ENCODE measurements at regions not wholly inside any gene's neighbourhood (a gene's known extent, or its start where the extent isn't known, plus 50 kb on each side); places are given as distances from the start of the nearest gene placed in this dataset.

DNA sequence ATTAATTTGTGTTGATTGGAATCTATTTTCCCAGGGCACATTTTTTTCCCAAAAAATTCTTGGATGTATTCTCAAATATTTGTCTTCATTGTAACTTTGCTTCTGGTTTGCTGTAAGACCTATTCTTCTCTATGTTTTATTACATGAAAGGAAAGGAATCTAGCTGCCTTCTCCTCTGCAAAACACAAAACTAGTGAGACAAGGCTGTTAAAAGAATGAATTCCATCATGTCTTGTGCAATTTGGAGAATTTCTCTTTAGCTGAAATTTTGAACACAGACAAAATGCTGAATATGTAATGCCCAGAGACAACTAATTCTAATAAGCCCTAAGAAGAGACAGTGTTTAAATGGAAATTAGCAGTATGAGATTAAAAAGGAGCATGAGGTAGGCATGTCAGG, 275.9 kb downstream of the CDH20 start:
- Mint-ChIP-seq H3K36me3 (no peaks in the 10 kb centered on the region), H3K27ac (no peak overlapping the region), H3K9me3 (no peaks in the 10 kb centered on the region)
- DNase-seq (ENCODE audit: low spot score in 2 of 2) (no peak), ATAC-seq (no peak)

DNA sequence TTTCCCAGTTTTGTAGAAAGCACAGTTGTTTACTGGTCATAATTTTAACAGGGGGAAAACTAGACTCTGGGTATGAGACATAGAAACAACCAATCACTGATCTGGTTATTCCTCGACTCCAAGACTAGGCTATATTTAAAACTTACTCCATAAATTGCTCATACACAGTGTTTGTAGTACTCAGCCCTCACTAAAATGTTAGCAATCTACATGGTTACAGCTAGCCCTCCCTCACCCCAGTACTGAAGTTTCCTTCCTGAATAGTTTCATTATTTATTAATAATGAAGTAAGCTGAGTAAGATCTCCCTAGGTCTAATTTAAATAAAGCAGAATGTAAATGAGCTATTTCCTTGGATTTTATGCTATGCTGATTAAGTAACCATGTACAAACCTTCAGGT, 275.1 kb downstream of the CDH20 start:
- DNase-seq (ENCODE audit: low spot score in 2 of 2), result no peak
- Mint-ChIP-seq H3K36me3 (no peaks in the 10 kb centered on the region), H3K9me3 (no peaks in the 10 kb centered on the region), H3K27ac (no peak overlapping the region)
- ATAC-seq, result no peak

DNA sequence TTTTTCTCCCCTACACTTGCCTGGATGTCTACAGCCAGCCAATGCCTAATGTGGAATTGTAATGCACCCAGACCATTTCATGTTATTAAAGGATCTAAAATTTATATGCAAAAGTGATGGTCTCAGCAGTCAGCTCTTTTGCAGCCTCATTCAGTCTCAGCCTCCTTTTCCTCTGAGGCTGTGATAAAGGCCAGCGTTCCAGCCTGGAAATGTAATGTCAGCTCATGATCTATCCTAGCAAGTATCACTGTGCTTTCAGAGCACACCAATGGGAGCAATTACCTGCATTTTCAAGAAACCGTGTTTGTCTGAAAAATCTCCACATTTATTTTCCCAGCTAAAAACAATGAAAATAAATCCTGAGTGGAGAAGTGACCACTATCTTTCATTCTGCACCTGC, 274.6 kb downstream of the CDH20 start:
- Mint-ChIP-seq H3K27ac (no peak overlapping the region), H3K36me3 (no peaks in the 10 kb centered on the region), H3K9me3 (no peaks in the 10 kb centered on the region)
- ATAC-seq (no peak), DNase-seq (ENCODE audit: low spot score in 2 of 2) (no peak)

DNA sequence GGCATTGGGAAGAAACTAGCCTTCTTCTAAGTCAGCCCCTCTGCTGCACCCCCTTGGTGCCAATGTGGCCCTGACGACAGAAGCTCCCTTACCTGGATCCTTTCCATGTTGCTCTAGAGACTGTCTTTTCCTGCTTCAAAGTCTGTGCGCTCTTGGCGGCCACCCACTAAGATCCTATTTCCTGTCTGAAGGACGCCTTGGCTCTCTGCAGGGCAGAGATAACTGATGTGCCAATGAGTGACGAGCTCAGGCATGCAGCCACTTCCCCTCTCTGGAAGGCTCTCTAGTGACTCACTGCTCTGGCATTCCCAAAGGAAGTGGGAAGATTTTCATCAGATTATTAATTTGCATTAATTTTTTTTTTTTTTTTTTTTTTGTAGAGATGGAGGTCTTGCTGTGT, 273.5 kb downstream of the CDH20 start:
- Mint-ChIP-seq H3K27ac (no peak overlapping the region), H3K36me3 (no peaks in the 10 kb centered on the region), H3K9me3 (no peaks in the 10 kb centered on the region)
- DNase-seq (ENCODE audit: low spot score in 2 of 2) (no peak), ATAC-seq (no peak)

DNA sequence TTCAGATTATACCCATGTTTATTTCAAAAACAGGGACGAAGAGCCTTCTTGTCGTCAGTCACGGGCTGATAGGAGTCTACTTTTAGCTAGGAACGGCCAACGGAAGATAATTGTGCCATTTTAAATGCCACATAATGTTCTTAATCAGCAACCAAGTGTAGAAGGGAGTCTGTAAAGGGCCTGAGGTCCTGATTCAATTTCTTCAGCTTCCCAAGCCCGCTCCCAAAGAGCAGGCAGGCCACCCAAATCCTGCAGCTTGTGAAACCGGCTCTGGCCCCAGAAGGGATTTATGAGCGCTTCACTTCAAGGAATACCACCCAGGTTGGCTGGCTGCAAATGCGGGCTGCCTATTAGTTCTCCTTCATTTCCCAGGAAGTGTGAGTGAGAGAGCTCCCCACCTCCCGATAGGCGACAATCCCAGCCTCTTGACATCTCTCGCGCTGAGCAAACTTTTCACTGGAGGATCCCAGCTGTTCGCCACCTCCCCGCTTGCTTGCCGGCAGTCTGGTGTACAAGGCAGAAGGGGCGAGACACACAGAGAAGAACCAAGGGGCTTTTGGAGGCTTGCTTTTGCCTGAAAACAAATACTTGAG, 272.9 kb downstream of the CDH20 start:
- no peaks in the 10 kb centered on the region for H3K36me3 Mint-ChIP-seq
- H3K27ac Mint-ChIP-seq, result no peak overlapping the region
- no peaks in the 10 kb centered on the region for H3K9me3 Mint-ChIP-seq
- no peak for ATAC-seq
- no peak for DNase-seq (ENCODE audit: low spot score in 2 of 2)

DNA sequence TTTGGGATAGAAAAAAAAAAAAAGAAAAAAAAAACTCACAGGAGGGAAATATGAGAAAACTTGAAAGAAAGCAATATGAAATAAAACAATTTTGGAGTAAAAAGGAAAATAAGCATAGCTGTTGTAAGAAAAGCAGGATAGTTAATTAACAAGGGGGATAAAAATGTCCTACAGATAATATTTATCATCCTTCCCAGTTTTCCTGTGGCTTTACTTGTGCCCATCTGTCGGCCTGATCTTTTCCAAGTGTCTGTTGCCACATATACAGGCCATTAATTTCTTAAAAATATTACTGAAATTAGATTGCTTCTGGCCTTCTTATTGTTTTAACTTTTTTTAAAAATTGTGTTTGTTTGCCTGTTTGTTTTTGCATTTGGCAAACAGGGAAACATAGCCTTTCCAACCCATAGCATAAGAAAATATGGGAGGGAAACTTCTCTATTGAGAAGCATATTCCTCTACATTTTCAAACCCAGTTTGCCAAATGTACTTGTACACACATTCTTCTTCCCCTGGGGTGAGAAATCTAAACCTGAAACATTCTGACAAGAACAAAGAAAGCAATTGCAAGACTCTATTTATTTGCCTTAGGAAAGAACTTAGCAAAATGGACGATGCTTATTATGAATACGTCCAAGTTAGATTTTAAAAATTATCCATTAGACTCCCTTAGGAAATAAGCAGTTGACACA, 272.3 kb downstream of the CDH20 start:
- Mint-ChIP-seq H3K27ac (no peak overlapping the region), H3K36me3 (no peaks in the 10 kb centered on the region), H3K9me3 (no peaks in the 10 kb centered on the region)
- DNase-seq (ENCODE audit: low spot score in 2 of 2) (no peak), ATAC-seq (no peak)
